ENCODE measurements at regions not wholly inside any gene's neighbourhood (a gene's known extent, or its start where the extent isn't known, plus 50 kb on each side); places are given as distances from the start of the nearest gene placed in this dataset.

DNA sequence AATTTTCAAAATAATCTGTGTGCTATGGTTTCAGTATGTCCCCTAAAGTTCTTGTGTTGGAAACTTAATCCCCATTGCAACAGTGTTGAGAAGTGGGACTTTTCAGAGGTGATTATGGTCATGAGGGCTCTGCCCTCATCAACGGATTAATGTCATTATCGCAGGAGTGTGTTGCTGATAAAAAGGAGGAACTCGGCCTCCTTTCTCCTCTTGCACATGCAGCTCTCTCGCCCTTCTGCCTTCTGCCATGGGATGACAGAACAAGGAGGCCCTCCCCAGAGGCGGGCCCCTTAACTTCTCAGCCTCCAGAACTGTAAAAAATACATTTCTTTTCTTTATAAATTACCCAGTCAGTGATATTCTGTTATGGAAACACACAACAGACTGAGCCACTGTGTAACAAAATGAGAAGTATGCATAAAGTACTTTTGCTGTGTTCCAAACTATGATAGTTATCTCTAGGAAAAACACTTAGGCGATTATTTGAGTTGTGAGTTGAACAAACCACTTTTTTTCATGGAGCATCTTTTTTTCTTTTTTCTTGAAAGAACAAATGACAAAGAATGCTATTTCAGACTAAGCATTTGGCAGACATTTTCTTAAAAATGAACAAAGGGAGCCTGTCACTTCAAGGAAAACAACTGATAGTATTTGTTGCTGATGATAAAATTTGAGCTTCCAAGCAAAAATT lies 134.8 kb upstream of the FUT8 start:
- TF ChIP-seq, protein P1, sequence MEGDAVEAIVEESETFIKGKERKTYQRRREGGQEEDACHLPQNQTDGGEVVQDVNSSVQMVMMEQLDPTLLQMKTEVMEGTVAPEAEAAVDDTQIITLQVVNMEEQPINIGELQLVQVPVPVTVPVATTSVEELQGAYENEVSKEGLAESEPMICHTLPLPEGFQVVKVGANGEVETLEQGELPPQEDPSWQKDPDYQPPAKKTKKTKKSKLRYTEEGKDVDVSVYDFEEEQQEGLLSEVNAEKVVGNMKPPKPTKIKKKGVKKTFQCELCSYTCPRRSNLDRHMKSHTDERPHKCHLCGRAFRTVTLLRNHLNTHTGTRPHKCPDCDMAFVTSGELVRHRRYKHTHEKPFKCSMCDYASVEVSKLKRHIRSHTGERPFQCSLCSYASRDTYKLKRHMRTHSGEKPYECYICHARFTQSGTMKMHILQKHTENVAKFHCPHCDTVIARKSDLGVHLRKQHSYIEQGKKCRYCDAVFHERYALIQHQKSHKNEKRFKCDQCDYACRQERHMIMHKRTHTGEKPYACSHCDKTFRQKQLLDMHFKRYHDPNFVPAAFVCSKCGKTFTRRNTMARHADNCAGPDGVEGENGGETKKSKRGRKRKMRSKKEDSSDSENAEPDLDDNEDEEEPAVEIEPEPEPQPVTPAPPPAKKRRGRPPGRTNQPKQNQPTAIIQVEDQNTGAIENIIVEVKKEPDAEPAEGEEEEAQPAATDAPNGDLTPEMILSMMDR (IDR thresholded peaks at IDR 0.05), result no peak
- TF ChIP-seq POLR2A (IDR thresholded peaks at IDR 0.05), result no peak
